SKM-1 (cell line): ENCODE measurements at regions not wholly inside any gene's neighbourhood (a gene's known extent, or its start where the extent isn't known, plus 50 kb on each side); places are given as distances from the start of the nearest gene placed in this dataset.
"Not testable (repeated sequence)": the region's sequence is repeated elsewhere in the genome, so short reads cannot be mapped to it uniquely, and the experiment has no call there.

Experiments
- DNase-seq: peaks from one replicate; lab custom pipeline; 2025; ENCODE audit not compliant: unreplicated experiment; lab: John Stamatoyannopoulos, UW

GRCh38 chr14:22492622-22493542 is 96.1 kb downstream of the DAD1 start:
- no peak for DNase-seq

GRCh38 chr14:22491683-22492621 is 97.1 kb downstream of the DAD1 start:
- no peak for DNase-seq

- not testable (repeated sequence) for DNase-seq
Measured at GRCh38 chr14:22491053-22491452, 98.0 kb downstream of the DAD1 start.

GRCh38 chr14:22489957-22490950 is 98.8 kb downstream of the DAD1 start:
- DNase-seq = no peak

- DNase-seq = no peak
Measured at GRCh38 chr14:22489244-22489545, 99.8 kb downstream of the DAD1 start.

GRCh38 chr14:22488522-22489243 is 100.3 kb downstream of the DAD1 start:
- no peak for DNase-seq

GRCh38 chr14:22487941-22488340 is 101.1 kb downstream of the DAD1 start:
- DNase-seq = no peak

- DNase-seq = no peak
Measured at GRCh38 chr14:22487401-22487800, 101.6 kb downstream of the DAD1 start.

GRCh38 chr14:22486675-22487074 is 102.3 kb downstream of the DAD1 start:
- DNase-seq = no peak

GRCh38 chr14:22485649-22486048 is 103.4 kb downstream of the DAD1 start:
- no peak for DNase-seq

GRCh38 chr14:22485178-22485577 is 103.8 kb downstream of the DAD1 start:
- DNase-seq = no peak

GRCh38 chr14:22484632-22485031 is 104.4 kb downstream of the DAD1 start:
- DNase-seq = no peak

GRCh38 chr14:22483863-22484593 is 105.0 kb downstream of the DAD1 start:
- no peak for DNase-seq

GRCh38 chr14:22482782-22483553 is 106.1 kb downstream of the DAD1 start:
- DNase-seq = no peak

GRCh38 chr14:22482085-22482694 is 106.8 kb downstream of the DAD1 start:
- DNase-seq = no peak

- no peak for DNase-seq
Measured at GRCh38 chr14:22481546-22481945, 107.5 kb downstream of the DAD1 start.

GRCh38 chr14:22479776-22480464 is 109.1 kb downstream of the DAD1 start:
- no peak for DNase-seq

GRCh38 chr14:22479132-22479531 is 109.9 kb downstream of the DAD1 start:
- no peak for DNase-seq
